ENCODE measurements at regions not wholly inside any gene's neighbourhood (a gene's known extent, or its start where the extent isn't known, plus 50 kb on each side); places are given as distances from the start of the nearest gene placed in this dataset.
"Not testable (repeated sequence)": the region's sequence is repeated elsewhere in the genome, so short reads cannot be mapped to it uniquely, and the experiment has no call there.

DNA sequence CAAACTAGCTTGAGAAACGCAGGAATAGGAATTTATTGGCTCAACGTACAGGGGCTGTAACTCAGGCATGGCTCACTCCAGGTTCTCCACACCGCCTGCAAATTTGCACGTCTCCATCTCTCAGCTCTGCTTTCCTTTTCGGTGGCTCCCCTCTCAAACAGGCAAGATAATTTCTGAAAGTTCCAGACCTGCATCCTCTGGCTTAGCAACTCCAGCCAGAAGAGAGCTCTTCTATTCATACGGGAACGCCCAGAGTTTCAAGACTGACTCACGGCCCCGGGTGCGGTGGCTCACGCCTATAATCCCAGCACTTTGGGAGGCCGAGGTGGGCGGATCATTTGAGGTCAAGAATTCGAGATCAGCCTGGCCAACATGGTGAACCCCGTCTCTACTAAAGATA lies 139.7 kb upstream of the BNIP2 start:
- DNase-seq, result no peak

DNA sequence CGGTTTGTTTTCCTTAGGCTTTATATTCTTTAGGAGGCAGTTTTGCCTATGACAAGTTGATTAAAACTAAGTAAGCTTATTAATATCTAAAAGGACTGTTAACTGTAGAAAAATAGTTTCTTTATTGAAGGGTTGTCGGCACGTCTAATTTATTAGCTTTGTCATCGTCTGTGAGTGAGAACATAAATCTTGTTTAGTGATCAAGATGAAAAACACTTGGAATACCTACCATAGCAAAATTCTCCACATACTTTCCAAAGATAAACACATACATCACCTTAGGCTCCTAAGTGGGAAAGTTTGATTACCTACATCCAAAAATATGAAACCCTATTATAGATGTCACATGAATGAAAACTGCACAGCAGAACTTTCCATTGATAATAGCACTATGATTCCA lies 139.1 kb upstream of the BNIP2 start:
- no peak for DNase-seq

DNA sequence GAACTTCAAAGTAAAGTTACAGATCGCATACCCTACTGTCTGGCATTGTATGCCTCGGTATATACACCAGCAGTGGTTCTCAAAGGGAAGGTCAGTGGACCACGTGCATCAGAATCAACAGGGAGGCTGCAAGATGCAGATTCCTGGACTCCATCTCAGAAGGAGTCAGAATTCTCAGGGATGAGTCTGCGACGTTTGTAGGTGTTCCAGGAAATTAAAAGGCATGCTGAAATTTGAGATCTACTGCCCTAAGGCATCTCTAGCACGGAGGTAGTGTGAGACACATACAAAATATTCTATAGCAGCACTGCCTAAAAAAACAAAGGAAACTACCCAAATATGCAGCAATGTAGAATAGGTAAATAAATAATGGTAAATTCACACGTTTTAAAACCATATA lies 136.8 kb upstream of the BNIP2 start:
- no peak for DNase-seq

DNA sequence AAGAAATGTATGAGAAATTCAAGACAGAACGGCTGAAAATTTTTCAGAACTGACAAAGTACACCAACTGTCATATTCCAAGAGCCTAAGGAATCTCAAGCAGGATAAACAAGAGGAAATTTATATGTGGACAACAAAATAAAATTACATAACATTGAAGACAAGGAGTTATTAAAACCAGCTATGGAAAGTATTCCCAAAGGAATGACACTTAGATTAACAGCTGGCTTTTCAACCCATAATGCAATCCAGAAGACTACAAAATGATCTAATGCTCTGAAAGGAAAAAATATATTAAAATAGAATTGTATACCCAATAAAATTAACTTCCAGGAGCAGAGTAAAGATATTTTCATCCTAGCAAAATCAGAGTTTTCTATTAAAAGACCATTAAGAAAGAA lies 132.2 kb upstream of the BNIP2 start:
- DNase-seq, result no peak

DNA sequence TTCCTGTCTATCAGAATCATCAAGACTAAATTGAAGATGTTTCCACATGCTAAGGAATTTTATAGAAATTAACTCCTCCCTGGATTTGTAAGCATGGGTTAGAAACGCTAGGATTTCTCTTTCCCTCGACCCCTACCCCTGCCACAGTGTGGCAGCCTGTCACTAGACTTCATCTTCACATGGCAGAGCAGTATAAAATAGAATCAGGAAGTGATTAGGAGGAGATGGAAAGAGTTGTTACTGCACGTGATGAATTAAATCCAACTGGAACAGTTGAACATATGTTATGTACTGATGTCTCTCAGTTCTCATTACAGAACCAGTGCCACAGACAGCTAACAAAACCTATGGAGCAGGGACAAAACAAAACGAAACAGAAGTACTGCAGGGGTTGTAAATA lies 130.0 kb upstream of the BNIP2 start:
- no peak for DNase-seq

DNA sequence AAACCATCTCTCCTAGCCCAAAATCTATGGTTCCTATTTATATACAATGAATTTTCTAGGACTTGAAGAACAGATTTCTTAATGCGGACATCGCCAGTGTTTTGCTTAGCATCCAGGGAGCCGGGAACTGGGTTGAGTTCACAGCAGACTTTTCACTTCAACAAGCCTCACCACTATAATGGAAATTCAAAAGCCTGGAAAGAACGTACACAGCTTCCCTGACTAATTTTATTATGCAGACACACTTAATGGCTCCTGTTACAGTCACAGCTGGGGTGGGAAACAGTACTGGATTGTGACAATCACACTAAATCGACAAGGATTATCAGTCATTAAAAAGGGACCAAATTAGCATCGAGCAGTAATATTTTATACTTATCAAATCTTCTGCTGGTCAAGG lies 129.2 kb upstream of the BNIP2 start:
- DNase-seq, result no peak

DNA sequence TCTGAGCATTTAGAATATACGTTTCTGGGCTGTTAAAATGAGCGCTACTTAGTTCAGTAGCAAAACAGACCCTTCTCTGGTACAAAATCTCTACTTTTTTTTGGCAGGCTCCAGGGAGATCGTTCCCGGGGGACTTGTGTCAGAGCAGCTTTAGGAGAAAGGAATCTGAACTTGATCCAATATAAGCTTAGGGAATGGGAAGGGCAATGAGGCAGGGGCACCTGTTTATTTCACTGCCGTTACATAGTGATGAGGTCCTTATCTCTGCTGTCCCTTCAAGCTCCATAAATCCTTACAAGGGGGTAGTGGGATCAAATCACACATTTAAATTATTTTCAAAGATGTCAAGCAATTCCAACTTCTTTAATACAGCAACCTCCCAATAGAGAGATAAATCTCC lies 128.7 kb upstream of the BNIP2 start:
- no peak for DNase-seq

DNA sequence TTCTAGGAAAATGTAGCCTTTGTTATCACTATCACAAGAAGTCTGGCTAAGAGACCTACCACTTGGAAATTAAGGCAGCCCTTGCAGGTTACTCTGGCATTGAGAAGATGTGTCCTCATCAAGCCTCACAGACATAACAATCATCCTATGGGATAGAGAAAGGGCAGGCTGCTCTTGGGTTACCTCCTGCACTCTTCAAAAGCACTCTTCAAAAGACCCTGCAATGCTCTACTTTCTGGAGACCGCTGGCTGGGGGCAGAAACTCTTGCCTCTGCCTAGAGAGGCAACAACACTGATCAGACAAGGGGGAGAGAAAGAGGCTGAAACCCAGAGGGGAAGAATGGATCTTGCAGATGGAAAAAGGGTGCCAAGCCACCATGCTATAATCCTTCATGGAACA lies 127.9 kb upstream of the BNIP2 start:
- DNase-seq, result no peak

DNA sequence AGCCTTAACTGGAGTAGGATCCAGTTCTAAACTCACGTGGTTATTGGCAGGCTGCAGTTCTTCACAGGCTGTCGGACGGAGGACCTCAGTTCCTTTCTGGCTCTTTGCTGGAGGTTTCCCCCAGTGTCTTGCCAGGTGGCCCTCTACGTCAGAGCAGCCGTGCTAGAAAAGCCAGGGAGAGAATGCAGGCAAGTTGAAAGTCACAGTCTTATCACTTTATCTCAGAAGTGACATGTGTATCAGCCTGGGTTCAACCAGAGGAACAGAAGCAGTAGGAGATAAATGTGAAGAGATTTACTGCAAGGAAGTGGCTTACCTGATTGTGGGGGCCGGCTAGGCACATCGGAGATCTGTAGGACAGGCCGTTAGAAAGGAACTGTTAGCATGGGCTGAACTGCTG lies 125.3 kb upstream of the BNIP2 start:
- no peak for DNase-seq

DNA sequence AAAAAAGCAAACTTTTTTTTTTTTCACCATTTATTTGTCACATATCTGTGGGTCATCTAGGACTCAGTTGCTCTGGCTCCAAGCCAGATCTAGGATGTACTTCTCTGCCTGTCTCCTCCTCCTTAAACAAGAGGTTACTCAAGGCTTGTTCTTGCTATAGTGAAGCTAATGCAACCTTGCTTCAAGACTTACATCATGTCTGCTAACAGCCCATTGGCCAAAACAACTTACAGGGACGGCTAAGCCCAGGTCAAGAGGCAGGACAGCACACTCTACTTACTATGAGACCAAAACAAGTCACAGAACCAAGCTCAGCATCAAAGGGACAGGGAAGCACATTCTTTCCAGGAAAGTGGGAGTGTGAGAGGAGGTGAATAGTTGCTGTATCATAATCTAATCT lies 123.8 kb upstream of the BNIP2 start:
- no peak for DNase-seq

DNA sequence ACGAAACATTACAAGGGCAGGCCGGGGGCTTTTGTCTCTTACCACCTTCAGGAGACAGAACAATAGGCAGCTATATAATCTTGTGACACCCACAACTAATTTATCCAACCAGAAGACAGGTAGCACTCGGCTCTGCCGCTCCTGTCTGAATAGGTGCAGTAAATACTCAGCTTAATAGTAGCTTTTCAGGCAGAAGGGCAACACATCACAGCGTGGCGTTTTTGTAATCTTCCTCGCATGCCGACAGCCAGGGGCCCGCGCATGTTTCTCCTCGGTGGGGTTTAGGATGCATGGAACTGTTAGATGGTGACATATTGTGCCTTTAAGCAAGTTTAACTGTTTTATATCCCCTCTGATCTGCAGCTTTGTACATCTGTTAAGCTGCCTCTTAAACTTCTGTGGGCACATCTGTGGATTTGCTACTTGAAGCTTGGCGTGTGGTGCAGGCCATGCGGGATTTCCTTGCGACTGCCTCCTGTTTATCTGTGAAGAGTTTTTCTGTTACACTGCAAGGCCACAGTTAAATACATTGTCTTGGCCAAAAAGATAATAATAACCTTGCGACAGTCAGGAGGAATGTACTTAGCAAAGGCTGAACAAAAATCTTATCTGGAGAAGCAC lies 123.2 kb upstream of the BNIP2 start:
- DNase-seq, result no peak

DNA sequence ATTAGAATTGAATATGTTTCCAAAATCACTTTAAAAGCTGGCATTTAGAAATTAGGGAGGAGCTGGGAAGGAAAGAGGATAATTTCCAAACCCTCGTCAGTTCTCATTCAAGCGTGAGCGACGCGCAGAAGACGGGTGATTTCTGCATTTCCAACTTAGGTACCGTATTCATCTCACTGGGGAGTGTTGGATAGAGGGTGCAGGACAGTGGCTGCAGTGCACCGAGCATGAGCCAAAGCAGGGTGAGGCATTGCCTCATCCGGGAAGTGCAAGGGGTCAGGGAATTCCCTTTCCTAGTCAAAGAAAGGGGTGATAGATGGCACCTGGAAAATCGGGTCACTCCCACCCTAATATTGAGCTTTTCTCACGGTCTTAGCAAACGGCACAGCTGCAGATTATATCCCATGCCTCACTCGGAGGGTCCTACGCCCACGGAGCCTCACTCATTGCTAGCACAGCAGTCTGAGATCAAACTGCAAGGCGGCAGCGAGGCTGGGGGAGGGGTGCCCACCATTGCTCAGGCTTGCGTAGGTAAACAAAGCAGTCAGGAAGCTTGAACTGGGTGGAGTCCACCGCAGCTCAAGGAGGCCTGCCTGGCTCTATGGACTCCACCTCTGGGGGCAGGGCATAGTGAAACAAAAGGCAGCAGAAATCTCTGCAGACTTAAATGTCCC lies 114.3 kb upstream of the BNIP2 start:
- DNase-seq, result peak; percentile 60

DNA sequence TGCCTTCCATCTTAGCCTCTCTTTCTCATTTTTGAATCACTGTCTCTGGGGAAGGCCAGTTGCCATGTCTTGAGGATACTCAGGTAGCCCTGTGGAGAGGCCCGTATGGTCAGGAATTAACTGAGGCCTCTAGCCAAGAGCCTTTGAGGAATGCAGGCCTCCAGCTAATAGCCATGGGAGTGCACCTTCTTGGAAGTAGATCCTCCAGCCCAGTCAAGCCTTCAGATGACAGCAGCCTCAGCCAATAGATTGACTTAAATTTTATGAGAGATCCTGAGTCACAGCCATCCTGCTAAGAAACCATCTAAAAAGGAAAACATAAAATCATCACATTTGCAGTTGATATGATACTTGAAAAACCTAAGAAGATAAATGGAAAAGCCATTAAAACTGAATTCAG lies 112.5 kb upstream of the BNIP2 start:
- no peak for DNase-seq

DNA sequence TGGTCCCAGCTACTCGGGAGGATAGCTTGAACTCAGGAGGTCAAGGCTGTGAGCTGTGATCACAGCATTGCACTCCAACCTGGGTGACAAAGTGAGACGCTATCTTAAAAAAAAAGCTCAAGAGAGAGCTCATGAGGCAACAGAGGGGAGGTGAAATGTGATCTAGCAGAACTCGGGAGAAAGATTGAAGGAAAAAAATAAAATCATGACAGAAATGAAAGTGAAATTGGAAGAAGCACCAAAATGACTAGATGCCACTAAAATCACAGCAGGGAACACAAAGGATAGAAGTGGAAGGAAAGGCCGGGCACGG lies 109.4 kb upstream of the BNIP2 start:
- DNase-seq, result no peak

DNA sequence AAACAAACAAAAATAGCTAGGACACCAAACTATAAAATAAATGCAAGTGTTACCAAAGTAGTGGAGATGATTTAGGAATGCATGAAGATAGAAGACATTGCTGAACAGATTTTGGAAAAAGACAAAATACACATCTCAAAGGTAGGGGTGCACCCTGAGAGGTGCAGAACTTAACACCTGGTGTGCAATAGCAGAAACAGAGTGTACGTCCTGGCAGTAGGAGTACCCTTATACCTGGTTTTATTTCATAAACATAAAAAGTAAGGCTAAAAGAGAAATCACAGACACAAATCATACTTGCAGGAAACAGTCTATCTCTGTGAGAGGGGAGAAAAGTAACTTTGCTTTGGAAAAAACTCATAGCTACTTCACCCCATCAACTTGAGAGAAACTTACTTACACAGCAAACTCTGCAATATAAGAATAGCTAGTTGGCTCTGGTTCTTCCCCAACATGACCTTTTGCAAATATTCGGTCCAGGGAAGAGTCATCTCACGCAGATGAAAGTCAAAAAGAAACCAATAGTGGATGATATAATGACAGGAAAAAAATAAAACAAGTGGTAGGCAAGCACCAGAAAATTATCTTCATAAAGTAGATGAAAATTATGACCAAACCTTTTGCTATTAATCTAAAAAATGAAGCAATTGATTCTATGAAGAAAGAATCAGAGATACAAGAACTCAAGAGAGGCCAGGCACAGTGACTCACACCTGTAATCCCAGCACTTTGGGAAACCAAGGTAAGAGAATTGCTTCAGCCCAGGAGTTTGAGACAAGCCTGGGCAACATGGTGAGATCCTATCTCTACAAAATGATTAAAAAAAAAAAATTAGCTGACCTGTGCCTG lies 108.9 kb upstream of the BNIP2 start:
- DNase-seq, result no peak

DNA sequence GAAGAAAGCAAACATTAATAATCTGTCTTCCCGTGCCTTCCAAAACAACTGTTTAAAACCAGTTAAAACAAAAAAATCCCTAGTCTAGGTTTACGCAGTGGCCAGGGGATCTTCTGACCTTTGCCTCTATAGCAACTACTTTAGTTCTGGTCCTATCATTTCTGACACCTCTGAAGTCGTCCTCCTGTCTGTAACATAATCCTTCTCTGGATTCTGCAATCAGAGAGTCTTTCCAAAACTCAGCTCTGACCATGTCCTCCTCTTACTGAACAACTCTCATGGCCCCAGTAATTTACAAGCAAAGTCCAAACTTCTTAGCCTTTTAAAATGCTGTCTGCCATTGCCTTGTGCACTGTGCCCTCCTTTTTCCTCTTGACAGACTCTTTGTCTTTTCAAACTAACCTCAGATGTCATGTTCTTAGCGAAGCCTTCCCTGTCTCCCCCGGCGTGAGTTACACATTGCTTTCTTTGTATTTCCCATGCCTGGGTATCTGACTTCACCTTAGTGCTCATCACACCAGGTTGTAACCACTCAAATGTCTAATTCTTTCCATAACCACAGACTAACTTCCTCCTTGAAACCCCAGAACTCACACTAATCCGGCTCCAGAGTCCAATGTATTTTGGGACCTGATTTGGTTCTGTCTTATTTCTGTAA lies 105.2 kb upstream of the BNIP2 start:
- no peak for DNase-seq

DNA sequence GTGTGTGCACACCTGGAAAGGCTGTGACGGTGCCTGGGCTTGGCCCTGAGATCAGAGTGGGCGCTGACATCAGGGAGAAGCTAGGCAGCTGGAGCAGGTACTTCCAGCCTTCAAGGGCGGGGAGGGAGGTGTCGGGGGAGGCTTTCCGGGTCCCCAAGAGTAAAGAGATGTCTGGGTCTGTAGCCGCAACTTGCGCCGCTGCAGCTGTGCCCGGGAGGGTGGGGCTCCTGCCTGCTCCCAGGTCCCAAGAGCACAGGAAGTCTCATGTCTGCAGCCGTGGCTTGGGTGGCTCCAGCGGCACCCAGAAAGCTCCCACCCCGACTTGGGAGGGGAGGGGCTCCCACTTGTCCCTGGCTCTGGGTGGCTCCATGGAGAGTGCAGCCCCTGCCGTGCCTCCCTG lies 103.2 kb upstream of the BNIP2 start:
- DNase-seq, result peak; percentile 67

DNA sequence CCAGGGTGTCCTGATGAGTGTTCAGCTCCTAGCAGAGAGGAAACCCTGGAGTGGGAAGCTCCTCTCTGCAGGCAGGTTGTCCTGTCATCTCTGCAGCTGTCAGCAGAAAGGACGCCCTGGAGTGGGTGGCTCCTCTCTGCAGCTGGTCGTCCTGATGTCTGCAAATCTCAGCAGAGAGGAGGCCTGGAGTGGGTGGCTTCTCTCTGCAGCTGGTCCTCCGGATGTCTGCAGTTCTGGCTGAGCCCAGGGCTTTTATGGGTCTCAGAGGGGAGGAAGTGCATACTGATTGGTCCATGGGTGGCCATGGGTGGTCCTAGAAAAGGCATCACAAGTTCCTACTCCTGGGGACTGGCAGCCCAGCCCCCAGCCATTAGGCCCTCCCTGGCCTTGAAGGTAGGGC lies 102.6 kb upstream of the BNIP2 start:
- peak; percentile 74 for DNase-seq

DNA sequence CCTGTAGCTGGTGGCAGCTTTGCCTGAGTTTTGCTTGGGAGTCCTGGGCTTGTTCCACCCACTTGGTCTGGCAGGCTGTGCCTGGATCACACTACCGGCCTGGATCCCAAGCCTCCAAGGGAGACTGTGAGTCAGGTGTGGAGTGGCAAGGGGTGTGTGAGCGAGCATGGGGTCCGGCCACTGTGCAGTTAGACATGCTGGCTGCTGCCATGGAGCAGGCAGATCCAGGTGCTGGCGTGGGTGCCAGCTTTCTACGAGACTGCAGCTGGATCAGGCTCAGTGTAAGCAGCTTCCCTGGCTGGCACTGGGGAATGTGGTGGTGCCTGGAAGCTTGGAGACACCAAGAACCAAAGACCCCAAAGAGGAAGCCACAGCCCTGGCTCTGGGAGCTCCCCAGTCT lies 102.0 kb upstream of the BNIP2 start:
- no peak for DNase-seq

DNA sequence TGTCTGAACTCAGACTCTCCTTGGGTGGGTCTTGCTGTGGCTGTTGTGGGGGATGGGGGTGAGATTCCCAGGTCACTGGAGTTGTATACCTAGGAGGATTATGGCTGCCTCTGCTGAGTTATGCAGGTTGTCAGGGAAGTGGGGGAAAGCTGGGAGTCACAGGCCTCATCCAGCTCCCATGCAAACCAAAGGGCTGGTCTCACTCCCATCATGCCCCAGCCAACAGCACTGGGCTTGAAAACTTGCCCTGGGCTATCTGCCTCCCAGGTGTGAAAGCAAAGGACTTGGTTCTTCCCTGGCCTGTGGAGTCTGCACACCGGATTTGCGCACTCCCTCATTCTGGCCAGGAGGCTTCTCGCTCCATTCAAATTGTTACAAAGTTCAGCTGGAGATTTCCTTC lies 97.3 kb upstream of the BNIP2 start:
- DNase-seq, result not testable (repeated sequence)

DNA sequence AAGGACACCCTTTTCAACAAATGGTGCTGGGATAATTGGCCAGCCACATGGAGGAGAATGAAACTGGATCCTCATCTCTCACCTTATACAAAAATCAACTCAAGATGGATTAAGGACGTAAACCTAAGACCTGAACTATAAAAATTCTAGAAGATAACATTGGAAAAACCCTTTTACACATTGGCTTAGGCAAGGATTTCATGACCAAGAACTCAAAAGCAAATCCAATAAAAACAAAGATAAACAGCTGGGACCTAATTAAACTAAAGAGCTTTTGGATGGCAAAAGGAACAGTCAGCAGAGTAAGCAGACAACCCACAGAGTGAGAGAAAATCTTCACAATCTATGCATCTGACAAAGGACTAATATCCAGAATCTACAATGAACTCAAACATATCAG lies 96.9 kb upstream of the BNIP2 start:
- not testable (repeated sequence) for DNase-seq

DNA sequence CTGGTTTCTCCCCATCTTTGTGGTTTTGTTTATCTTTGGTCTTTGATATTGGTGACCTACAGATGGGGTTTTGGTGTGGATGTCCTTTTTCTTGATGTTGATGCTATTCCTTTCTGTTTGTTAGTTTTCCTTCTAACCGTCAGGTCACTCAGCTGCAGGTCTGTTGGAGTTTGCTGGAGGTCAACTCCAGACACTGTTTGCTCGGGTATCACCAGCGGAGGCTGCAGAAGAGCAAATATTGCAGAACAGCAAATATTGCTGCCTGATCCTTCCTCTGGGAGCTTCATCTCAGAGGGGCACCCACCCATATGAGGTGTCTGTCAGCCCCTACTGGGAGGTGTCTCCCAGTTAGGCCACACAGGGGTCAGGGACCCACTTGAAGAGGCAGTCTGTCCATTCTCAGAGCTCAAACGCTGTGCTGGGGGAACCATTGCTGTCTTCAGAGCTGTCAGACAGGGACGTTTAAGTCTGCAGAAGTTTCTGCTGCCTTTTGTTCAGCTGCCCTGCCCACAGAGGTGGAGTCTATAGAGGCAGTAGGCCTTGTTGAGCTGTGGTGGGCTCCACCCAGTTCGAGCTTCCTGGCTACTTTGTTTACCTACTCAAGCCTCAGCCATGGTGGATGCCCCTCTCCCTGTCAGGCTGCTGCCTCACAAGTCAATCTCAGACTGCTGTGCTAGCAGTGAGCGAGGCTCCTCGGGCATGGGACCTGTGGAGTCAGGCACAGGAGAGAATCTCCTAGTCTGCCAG lies 94.8 kb upstream of the BNIP2 start:
- DNase-seq, result not testable (repeated sequence)

DNA sequence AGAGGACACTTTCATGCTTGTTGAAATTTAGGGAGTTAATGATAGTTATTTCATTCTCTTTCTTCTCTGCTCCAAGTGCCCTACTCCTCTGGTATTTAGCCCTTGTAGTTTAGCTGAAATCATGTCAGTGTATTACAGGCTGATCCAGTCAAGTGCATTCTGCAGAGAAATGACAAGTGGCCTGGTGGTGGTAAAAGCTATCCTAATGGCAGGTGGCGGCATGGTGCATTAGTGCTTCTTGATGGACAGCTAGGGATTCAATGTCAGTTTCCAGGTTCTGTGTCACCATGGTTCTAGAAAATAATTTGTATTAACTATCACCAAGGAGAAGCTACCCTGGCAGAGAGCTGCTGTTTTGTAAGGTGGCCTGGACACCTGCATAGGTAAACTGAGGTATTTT lies 90.0 kb upstream of the BNIP2 start:
- DNase-seq, result no peak
